HCT116 (cell line): ENCODE measurements at regions not wholly inside any gene's neighbourhood (a gene's known extent, or its start where the extent isn't known, plus 50 kb on each side); places are given as distances from the start of the nearest gene placed in this dataset.

Source experiments
- ATAC-seq: fragments of 200-7000 bp; cut with Tn5 transposase; 2 replicates; pipeline ENCODE4 v1.9.1; 2020; ENCODE audit warnings: mild to moderate bottlenecking, moderate library complexity
- BruUV-seq: library from RNA; stranded (reverse); fragments of 400-500 nt; replicated peaks from 2 replicates; lab custom pipeline; 2021; lab: Mats Ljungman, UMichigan
- CTCF ChIA-PET: fragments of 300-600 bp; sonication (Branson Sonifier 250); formaldehyde crosslinking; loops from one replicate; lab custom pipeline; 2021; ENCODE audit warnings: antibody characterized with exemption; lab: Charles Lee
- POLR2A ChIA-PET: fragments of 300-600, 350-600 bp; sonication (Branson Sonifier 250); formaldehyde crosslinking; loops from one replicate; lab custom pipeline; 2021; ENCODE audit warnings: antibody characterized with exemption; lab: Charles Lee
- RAD21 ChIA-PET, 2 experiments: fragments of 300-600 bp; sonication (Branson Sonifier 250); formaldehyde crosslinking; loops; one replicate each; lab custom pipeline; 2023; ENCODE audit warnings: low total read pairs in 2 of 2; ENCODE audit not compliant: uncharacterized antibody in 2 of 2, unreplicated experiment in 2 of 2, low non-redundant PET in 1 of 2; lab: Charles Lee
- DNase-seq: peaks from one replicate; pipeline ENCODE4 v3.0.0-alpha.2; 2010; ENCODE audit warnings: low read depth, low spot score
- H2AFZ ChIP-seq: fragments of 200-600 bp; shearing (Covaris generic), sonication (generic); 2 replicates; pipeline ENCODE4 v1.6.1; 2017; ENCODE audit warnings: low read depth, mixed run types, mixed read lengths, antibody characterized with exemption, low read length; ENCODE audit not compliant: poor library complexity, severe bottlenecking
- H3K27ac ChIP-seq: 2 replicates; pipeline ENCODE4 v1.5.1; 2012; ENCODE audit warnings: low read depth, low read length
- H3K27me3 ChIP-seq: fragments of 200-600 bp; sonication (generic); 2 replicates; pipeline ENCODE4 v1.6.1; 2016; ENCODE audit warnings: mixed run types, low read length, mixed read lengths; ENCODE audit not compliant: insufficient read depth
- H3K36me3 ChIP-seq, 2 experiments: fragments of 200-500 bp in 1 of 2; fragments of 200-600 bp in 1 of 2; sonication (Bioruptor generic) in 1 of 2; sonication (generic) in 1 of 2; 2 replicates each; pipeline versions ENCODE4 v1.5.1 to v1.6.1; 2014 to 2016; ENCODE audit warnings: low read length in 2 of 2, inconsistent platforms in 1 of 2, mixed read lengths in 1 of 2, mixed run types in 1 of 2; ENCODE audit not compliant: insufficient read depth in 2 of 2, control insufficient read depth in 1 of 2
- H3K4me1 ChIP-seq, 2 experiments: fragments of 200-600 bp in 1 of 2; sonication (generic) in 1 of 2; 2 replicates each; pipeline versions ENCODE4 v1.5.1 to v1.6.1; 2012 to 2017; ENCODE audit warnings: low read length in 2 of 2, inconsistent platforms in 1 of 2, mild to moderate bottlenecking in 1 of 2, mixed read lengths in 1 of 2, mixed run types in 1 of 2, moderate library complexity in 1 of 2; ENCODE audit not compliant: insufficient read depth in 2 of 2, control insufficient read depth in 1 of 2
- H3K4me2 ChIP-seq: fragments of 200-600 bp; sonication (generic); 2 replicates; pipeline ENCODE4 v1.6.1; 2017; ENCODE audit warnings: mixed run types, low read length, mixed read lengths
- H3K4me3 ChIP-seq, 2 experiments: fragments of 200-600 bp in 1 of 2; sonication (generic) in 1 of 2; replicated peaks in 1 of 2; 2 replicates each; pipeline ENCODE4 v1.5.1; 2011 to 2016; ENCODE audit warnings: low read length in 2 of 2, control low read depth in 1 of 2, low read depth in 1 of 2, mild to moderate bottlenecking in 1 of 2, mixed read lengths in 1 of 2, mixed run types in 1 of 2
- H3K79me2 ChIP-seq: fragments of 200-600 bp; sonication (generic); 2 replicates; pipeline ENCODE4 v1.6.1; 2017; ENCODE audit warnings: mild to moderate bottlenecking, mixed run types, low read length, moderate library complexity, mixed read lengths; ENCODE audit not compliant: insufficient read depth
- H3K9ac ChIP-seq: fragments of 200-600 bp; sonication (generic); 2 replicates; pipeline ENCODE4 v1.6.1; 2016; ENCODE audit warnings: low read length, mixed read lengths
- H3K9me2 ChIP-seq: fragments of 200-600 bp; sonication (generic), shearing (Covaris generic); 2 replicates; pipeline ENCODE4 v1.6.1; 2017; ENCODE audit warnings: mixed run types, mild to moderate bottlenecking, moderate library complexity; ENCODE audit not compliant: insufficient read depth
- H3K9me3 ChIP-seq, 2 experiments: fragments of 200-500 bp in 1 of 2; fragments of 200-600 bp in 1 of 2; sonication (Bioruptor generic) in 1 of 2; sonication (generic) in 1 of 2; 2 replicates each; pipeline ENCODE4 v1.6.1; 2014 to 2017; ENCODE audit warnings: low read length in 2 of 2, mixed read lengths in 2 of 2, inconsistent platforms in 1 of 2, low read depth in 1 of 2, mild to moderate bottlenecking in 1 of 2, mixed run types in 1 of 2, moderate library complexity in 1 of 2; ENCODE audit not compliant: control insufficient read depth in 1 of 2, insufficient read depth in 1 of 2
- H4K20me1 ChIP-seq: fragments of 200-600 bp; sonication (generic), shearing (Covaris generic); 2 replicates; pipeline ENCODE4 v1.6.1; 2017; ENCODE audit warnings: mixed run types, mild to moderate bottlenecking, moderate library complexity; ENCODE audit not compliant: insufficient read depth
- CEBPB ChIP-seq: IDR thresholded peaks from 2 replicates; pipeline ENCODE4 v1.6.1; 2012; ENCODE audit warnings: low read depth
- EGR1 ChIP-seq: IDR thresholded peaks from 2 replicates; pipeline ENCODE4 v1.6.1; 2012; ENCODE audit warnings: low read depth
- ELF1 ChIP-seq: IDR thresholded peaks from 2 replicates; pipeline ENCODE4 v1.6.1; 2012; ENCODE audit warnings: low read depth, borderline replicate concordance
- EZH2 ChIP-seq: fragments of 200-600 bp; sonication (generic); IDR thresholded peaks from 2 replicates; pipeline ENCODE4 v1.6.1; 2017; ENCODE audit warnings: antibody characterized with exemption, mixed run types
- EZH2phosphoT487 ChIP-seq: fragments of 200-600 bp; IDR thresholded peaks from 2 replicates; pipeline ENCODE4 v1.6.1; 2018; ENCODE audit warnings: antibody characterized with exemption, borderline replicate concordance
- POLR2A ChIP-seq: IDR thresholded peaks from 2 replicates; pipeline ENCODE4 v1.7.0; 2011; ENCODE audit warnings: borderline replicate concordance; ENCODE audit not compliant: insufficient read depth, insufficient read length; ENCODE audit errors: extremely low read depth
- POLR2AphosphoS5 ChIP-seq: IDR thresholded peaks from 2 replicates; pipeline ENCODE4 v1.6.1; 2011; ENCODE audit warnings: mild to moderate bottlenecking, low read depth, low read length, moderate library complexity
- SIN3A ChIP-seq: IDR thresholded peaks from 2 replicates; pipeline ENCODE4 v1.6.1; 2012; ENCODE audit warnings: low read depth
- SP1 ChIP-seq: IDR thresholded peaks from 2 replicates; pipeline ENCODE4 v1.6.1; 2012; ENCODE audit warnings: low read depth
- TCF7L2 ChIP-seq: IDR thresholded peaks from 2 replicates; pipeline ENCODE4 v1.7.0; 2011; ENCODE audit warnings: borderline replicate concordance, inconsistent platforms; ENCODE audit not compliant: insufficient read depth, insufficient read length; ENCODE audit errors: extremely low read depth
- ZFX ChIP-seq: fragments of 450-650 bp; IDR thresholded peaks from 2 replicates; pipeline ENCODE4 v1.6.1; 2017
- ZNF274 ChIP-seq: fragments of 200-500 bp; sonication (Bioruptor generic); IDR thresholded peaks from 2 replicates; pipeline ENCODE4 v1.6.1; 2014; ENCODE audit warnings: mild to moderate bottlenecking, low read depth, low read length, inconsistent platforms
- intact Hi-C: fragments of 100-400 bp; cut with micrococcal nuclease; formaldehyde crosslinking; loops from 2 replicates; pipeline ENCODE4 v1.10.0; 2022
- TF ChIP-seq, protein P1 (sequence below): IDR thresholded peaks from 2 replicates; pipeline ENCODE4 v1.6.1; 2012
- TF ChIP-seq, protein P2 (sequence below), 3 experiments: fragments of 200-600 bp in 1 of 3; sonication (generic) in 1 of 3; IDR thresholded peaks in 2 of 3; conservative IDR thresholded peaks in 1 of 3; 2 replicates each; pipeline ENCODE4 v1.5.1; 2012 to 2017; ENCODE audit warnings: low read depth in 2 of 3, low read length in 2 of 3, antibody characterized with exemption in 1 of 3, borderline replicate concordance in 1 of 3, control low read depth in 1 of 3, mild to moderate bottlenecking in 1 of 3, mixed read lengths in 1 of 3, mixed run types in 1 of 3, moderate library complexity in 1 of 3; ENCODE audit not compliant: insufficient read depth in 1 of 3
- TF ChIP-seq, protein P3 (sequence below): IDR thresholded peaks from 2 replicates; pipeline ENCODE4 v1.6.1; 2012
- TF ChIP-seq, protein P4 (sequence below): IDR thresholded peaks from 2 replicates; pipeline ENCODE4 v1.6.1; 2012; ENCODE audit warnings: low read depth
- TF ChIP-seq, protein P5 (sequence below): IDR thresholded peaks from 2 replicates; pipeline ENCODE4 v1.6.1; 2011; ENCODE audit warnings: mild to moderate bottlenecking, low read length, moderate library complexity; ENCODE audit not compliant: insufficient replicate concordance; ENCODE audit errors: extremely low read depth

DNA sequence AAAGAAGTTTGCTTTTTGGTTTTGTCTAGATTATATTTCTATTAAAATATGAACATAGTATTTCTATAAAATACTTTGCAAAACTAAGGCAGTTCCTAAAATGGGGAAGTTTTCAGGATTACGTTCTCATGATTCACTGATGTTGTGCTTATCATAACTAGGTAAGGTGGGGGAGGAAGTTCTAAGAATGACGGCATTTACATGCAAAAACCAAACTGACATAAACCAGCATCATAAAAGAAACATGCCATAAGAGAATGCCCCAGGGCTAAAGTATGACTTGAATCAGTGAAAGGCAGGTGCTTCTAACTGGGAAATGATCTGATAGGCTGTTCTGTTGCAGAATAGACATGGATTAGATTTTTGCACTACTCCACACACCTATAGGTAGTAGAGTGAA is 204.7 kb upstream of the JADE1 start:
- Histone ChIP-seq H3K4me1 (peaks cover 16 to 18% of the 10 kb centered on the region in 2 experiments), H3K9me3 (no peaks in the 10 kb centered on the region), H3K79me2 (no peaks in the 10 kb centered on the region), H3K27me3 (no peaks in the 10 kb centered on the region), H3K27ac (no peak overlapping the region), H2AFZ (no peak overlapping the region), H3K36me3 (no peaks in the 10 kb centered on the region), H4K20me1 (no peaks in the 10 kb centered on the region), H3K9me2 (no peaks in the 10 kb centered on the region), H3K4me2 (no peak overlapping the region), H3K9ac (no peak overlapping the region), H3K4me3 (no peak overlapping the region)
- intact Hi-C loops, result no loop called here
- ChIA-PET RAD21 (no interaction called here), CTCF (no interaction called here), POLR2A (no interaction called here)
- TF ChIP-seq TCF7L2 (no peak), EGR1 (no peak), ZFX (no peak), EZH2phosphoT487 (no peak), POLR2AphosphoS5 (no peak), SP1 (no peak), ELF1 (no peak), EZH2 (no peak), ZNF274 (no peak), CEBPB (no peak), SIN3A (no peak), POLR2A (no peak)
- TF ChIP-seq, protein P1, sequence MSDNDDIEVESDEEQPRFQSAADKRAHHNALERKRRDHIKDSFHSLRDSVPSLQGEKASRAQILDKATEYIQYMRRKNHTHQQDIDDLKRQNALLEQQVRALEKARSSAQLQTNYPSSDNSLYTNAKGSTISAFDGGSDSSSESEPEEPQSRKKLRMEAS, result no peak
- TF ChIP-seq, protein P2, sequence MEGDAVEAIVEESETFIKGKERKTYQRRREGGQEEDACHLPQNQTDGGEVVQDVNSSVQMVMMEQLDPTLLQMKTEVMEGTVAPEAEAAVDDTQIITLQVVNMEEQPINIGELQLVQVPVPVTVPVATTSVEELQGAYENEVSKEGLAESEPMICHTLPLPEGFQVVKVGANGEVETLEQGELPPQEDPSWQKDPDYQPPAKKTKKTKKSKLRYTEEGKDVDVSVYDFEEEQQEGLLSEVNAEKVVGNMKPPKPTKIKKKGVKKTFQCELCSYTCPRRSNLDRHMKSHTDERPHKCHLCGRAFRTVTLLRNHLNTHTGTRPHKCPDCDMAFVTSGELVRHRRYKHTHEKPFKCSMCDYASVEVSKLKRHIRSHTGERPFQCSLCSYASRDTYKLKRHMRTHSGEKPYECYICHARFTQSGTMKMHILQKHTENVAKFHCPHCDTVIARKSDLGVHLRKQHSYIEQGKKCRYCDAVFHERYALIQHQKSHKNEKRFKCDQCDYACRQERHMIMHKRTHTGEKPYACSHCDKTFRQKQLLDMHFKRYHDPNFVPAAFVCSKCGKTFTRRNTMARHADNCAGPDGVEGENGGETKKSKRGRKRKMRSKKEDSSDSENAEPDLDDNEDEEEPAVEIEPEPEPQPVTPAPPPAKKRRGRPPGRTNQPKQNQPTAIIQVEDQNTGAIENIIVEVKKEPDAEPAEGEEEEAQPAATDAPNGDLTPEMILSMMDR (IDR thresholded peaks at IDR 0.05 in 2 of 3, conservative IDR thresholded peaks at IDR 0.05 in 1 of 3; ENCODE audit: borderline replicate concordance in 1 of 3, insufficient read depth in 1 of 3, low read depth in 2 of 3, low read length in 2 of 3), result no peak
- TF ChIP-seq, protein P3, sequence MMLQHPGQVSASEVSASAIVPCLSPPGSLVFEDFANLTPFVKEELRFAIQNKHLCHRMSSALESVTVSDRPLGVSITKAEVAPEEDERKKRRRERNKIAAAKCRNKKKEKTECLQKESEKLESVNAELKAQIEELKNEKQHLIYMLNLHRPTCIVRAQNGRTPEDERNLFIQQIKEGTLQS, result no peak
- TF ChIP-seq, protein P4, sequence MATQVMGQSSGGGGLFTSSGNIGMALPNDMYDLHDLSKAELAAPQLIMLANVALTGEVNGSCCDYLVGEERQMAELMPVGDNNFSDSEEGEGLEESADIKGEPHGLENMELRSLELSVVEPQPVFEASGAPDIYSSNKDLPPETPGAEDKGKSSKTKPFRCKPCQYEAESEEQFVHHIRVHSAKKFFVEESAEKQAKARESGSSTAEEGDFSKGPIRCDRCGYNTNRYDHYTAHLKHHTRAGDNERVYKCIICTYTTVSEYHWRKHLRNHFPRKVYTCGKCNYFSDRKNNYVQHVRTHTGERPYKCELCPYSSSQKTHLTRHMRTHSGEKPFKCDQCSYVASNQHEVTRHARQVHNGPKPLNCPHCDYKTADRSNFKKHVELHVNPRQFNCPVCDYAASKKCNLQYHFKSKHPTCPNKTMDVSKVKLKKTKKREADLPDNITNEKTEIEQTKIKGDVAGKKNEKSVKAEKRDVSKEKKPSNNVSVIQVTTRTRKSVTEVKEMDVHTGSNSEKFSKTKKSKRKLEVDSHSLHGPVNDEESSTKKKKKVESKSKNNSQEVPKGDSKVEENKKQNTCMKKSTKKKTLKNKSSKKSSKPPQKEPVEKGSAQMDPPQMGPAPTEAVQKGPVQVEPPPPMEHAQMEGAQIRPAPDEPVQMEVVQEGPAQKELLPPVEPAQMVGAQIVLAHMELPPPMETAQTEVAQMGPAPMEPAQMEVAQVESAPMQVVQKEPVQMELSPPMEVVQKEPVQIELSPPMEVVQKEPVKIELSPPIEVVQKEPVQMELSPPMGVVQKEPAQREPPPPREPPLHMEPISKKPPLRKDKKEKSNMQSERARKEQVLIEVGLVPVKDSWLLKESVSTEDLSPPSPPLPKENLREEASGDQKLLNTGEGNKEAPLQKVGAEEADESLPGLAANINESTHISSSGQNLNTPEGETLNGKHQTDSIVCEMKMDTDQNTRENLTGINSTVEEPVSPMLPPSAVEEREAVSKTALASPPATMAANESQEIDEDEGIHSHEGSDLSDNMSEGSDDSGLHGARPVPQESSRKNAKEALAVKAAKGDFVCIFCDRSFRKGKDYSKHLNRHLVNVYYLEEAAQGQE, result no peak
- TF ChIP-seq, protein P5, sequence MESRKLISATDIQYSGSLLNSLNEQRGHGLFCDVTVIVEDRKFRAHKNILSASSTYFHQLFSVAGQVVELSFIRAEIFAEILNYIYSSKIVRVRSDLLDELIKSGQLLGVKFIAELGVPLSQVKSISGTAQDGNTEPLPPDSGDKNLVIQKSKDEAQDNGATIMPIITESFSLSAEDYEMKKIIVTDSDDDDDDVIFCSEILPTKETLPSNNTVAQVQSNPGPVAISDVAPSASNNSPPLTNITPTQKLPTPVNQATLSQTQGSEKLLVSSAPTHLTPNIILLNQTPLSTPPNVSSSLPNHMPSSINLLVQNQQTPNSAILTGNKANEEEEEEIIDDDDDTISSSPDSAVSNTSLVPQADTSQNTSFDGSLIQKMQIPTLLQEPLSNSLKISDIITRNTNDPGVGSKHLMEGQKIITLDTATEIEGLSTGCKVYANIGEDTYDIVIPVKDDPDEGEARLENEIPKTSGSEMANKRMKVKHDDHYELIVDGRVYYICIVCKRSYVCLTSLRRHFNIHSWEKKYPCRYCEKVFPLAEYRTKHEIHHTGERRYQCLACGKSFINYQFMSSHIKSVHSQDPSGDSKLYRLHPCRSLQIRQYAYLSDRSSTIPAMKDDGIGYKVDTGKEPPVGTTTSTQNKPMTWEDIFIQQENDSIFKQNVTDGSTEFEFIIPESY, result no peak
- ATAC-seq (no peak), DNase-seq (no peak)
- no TSS peak for BruUV-seq
